ENCODE measurements at regions not wholly inside any gene's neighbourhood (a gene's known extent, or its start where the extent isn't known, plus 50 kb on each side); places are given as distances from the start of the nearest gene placed in this dataset.

GRCh38 chr4:165606465-165607205 is 227.8 kb downstream of the CPE start:
- Histone ChIP-seq H3K79me2 (no peaks in the 10 kb centered on the region), H3K9me3 (ENCODE audit: control insufficient read depth, low read length) (no peaks in the 10 kb centered on the region), H3K27me3 (ENCODE audit: control insufficient read depth, insufficient read depth, low read length) (no peaks in the 10 kb centered on the region), H3K4me2 (ENCODE audit: low read length) (no peak overlapping the region), H3K4me3 (ENCODE audit: low read depth, low read length) (no peak overlapping the region), H2AFZ (no peak overlapping the region), H3K4me1 (no peaks in the 10 kb centered on the region), H3K9ac (no peak overlapping the region), H3K36me3 (ENCODE audit: control insufficient read depth, insufficient read depth, low read length) (no peaks in the 10 kb centered on the region), H3K27ac (no peak overlapping the region)
- no peak for TF ChIP-seq CTCF (IDR thresholded peaks at IDR 0.05)

GRCh38 chr4:165609653-165610052 is 230.8 kb downstream of the CPE start:
- Histone ChIP-seq H3K4me2 (ENCODE audit: low read length) (no peak overlapping the region), H2AFZ (no peak overlapping the region), H3K79me2 (no peaks in the 10 kb centered on the region), H3K9me3 (ENCODE audit: control insufficient read depth, low read length) (no peaks in the 10 kb centered on the region), H3K9ac (no peak overlapping the region), H3K4me1 (no peaks in the 10 kb centered on the region), H3K4me3 (ENCODE audit: low read depth, low read length) (no peak overlapping the region), H3K36me3 (ENCODE audit: control insufficient read depth, insufficient read depth, low read length) (no peaks in the 10 kb centered on the region), H3K27ac (no peak overlapping the region), H3K27me3 (ENCODE audit: control insufficient read depth, insufficient read depth, low read length) (no peaks in the 10 kb centered on the region)
- TF ChIP-seq CTCF (IDR thresholded peaks at IDR 0.05) = no peak

GRCh38 chr4:165610679-165611437 is 232.1 kb downstream of the CPE start:
- no peaks in the 10 kb centered on the region for H3K4me1 ChIP-seq
- H3K9me3 ChIP-seq (ENCODE audit: control insufficient read depth, low read length) = no peaks in the 10 kb centered on the region
- no peaks in the 10 kb centered on the region for H3K36me3 ChIP-seq (ENCODE audit: control insufficient read depth, insufficient read depth, low read length)
- no peak overlapping the region for H3K4me2 ChIP-seq (ENCODE audit: low read length)
- H3K27me3 ChIP-seq (ENCODE audit: control insufficient read depth, insufficient read depth, low read length) = no peaks in the 10 kb centered on the region
- H3K4me3 ChIP-seq (ENCODE audit: low read depth, low read length) = no peak overlapping the region
- H3K27ac ChIP-seq = no peak overlapping the region
- TF ChIP-seq CTCF (IDR thresholded peaks at IDR 0.05) = no peak
- no peak overlapping the region for H2AFZ ChIP-seq
- no peaks in the 10 kb centered on the region for H3K79me2 ChIP-seq
- H3K9ac ChIP-seq = no peak overlapping the region

GRCh38 chr4:165612936-165613335 is 234.1 kb downstream of the CPE start:
- no peak overlapping the region for H3K27ac ChIP-seq
- TF ChIP-seq CTCF (IDR thresholded peaks at IDR 0.05) = no peak
- no peak overlapping the region for H2AFZ ChIP-seq
- H3K4me1 ChIP-seq = no peaks in the 10 kb centered on the region
- no peaks in the 10 kb centered on the region for H3K36me3 ChIP-seq (ENCODE audit: control insufficient read depth, insufficient read depth, low read length)
- no peaks in the 10 kb centered on the region for H3K27me3 ChIP-seq (ENCODE audit: control insufficient read depth, insufficient read depth, low read length)
- no peak overlapping the region for H3K9ac ChIP-seq
- no peaks in the 10 kb centered on the region for H3K79me2 ChIP-seq
- no peak overlapping the region for H3K4me3 ChIP-seq (ENCODE audit: low read depth, low read length)
- H3K4me2 ChIP-seq (ENCODE audit: low read length) = no peak overlapping the region
- H3K9me3 ChIP-seq (ENCODE audit: control insufficient read depth, low read length) = no peaks in the 10 kb centered on the region

Data from parathyroid adenoma (tissue), 2 donors.